ENCODE measurements at regions not wholly inside any gene's neighbourhood (a gene's known extent, or its start where the extent isn't known, plus 50 kb on each side); places are given as distances from the start of the nearest gene placed in this dataset.
A peak's percentile ranks its signal among the peaks of the same experiment; 100 is the strongest.

DNA sequence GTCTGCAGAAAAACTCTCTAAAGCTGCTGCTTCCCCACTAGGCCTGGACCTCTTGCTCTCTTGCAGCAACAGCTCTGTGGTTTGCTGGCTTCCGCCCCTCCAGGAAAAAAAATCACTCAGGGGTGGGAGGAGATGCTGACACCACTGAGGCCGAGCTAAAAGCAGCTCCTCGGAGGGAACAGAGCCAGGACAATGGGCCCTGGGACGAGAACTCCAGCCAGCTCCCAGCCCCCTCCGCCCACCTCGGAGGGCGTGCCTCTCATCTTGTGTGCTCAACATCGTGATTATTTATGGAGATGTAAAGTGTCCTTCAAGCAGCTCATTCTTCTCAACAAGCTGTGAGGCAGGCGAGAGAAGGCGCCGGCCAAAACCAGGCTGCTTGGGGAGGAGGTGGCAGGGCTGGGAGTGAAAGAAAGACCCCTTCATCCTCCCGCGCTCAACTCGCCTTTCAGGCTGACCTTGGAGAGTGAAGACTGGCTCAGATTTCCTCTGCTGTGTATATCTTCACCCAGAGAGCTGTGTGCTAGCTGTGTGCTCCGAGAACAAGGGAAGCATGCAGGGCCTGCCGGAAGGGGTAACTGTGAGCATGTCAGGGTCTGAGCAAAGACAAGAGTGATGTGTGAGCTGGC is 53.5 kb upstream of the LRFN2 start:
- no peak overlapping the region for H3K9ac ChIP-seq (ENCODE audit: insufficient read depth, low read length)
- no peaks in the 10 kb centered on the region for H4K20me1 ChIP-seq (ENCODE audit: control insufficient read depth, extremely low read depth, insufficient read depth, low read length)
- no peaks in the 10 kb centered on the region for H3K79me2 ChIP-seq (ENCODE audit: control insufficient read depth, insufficient read depth, low read length)
- H3K36me3 ChIP-seq (ENCODE audit: control insufficient read depth, insufficient read depth, low read length): no peaks in the 10 kb centered on the region
- H3K9me3 ChIP-seq (ENCODE audit: control insufficient read depth, insufficient read depth, low read depth, low read length): no peaks in the 10 kb centered on the region
- H3K27ac ChIP-seq (ENCODE audit: insufficient read depth, low read length): no peak overlapping the region
- TF ChIP-seq, protein P1, sequence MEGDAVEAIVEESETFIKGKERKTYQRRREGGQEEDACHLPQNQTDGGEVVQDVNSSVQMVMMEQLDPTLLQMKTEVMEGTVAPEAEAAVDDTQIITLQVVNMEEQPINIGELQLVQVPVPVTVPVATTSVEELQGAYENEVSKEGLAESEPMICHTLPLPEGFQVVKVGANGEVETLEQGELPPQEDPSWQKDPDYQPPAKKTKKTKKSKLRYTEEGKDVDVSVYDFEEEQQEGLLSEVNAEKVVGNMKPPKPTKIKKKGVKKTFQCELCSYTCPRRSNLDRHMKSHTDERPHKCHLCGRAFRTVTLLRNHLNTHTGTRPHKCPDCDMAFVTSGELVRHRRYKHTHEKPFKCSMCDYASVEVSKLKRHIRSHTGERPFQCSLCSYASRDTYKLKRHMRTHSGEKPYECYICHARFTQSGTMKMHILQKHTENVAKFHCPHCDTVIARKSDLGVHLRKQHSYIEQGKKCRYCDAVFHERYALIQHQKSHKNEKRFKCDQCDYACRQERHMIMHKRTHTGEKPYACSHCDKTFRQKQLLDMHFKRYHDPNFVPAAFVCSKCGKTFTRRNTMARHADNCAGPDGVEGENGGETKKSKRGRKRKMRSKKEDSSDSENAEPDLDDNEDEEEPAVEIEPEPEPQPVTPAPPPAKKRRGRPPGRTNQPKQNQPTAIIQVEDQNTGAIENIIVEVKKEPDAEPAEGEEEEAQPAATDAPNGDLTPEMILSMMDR (conservative IDR thresholded peaks at IDR 0.05 in 1 of 2, IDR thresholded peaks at IDR 0.05 in 1 of 2; ENCODE audit: low read depth in 1 of 2, low read length in 2 of 2): no peak
- TF ChIP-seq EZH2 (IDR thresholded peaks at IDR 0.05; ENCODE audit: low read length, missing control alignments): no peak
- H3K4me3 ChIP-seq (replicated peaks in 1 of 4; ENCODE audit: control extremely low read depth in 1 of 4, insufficient read depth in 1 of 4, low read depth in 3 of 4, low read length in 4 of 4): no peak overlapping the region
- H3K27me3 ChIP-seq (ENCODE audit: control insufficient read depth, insufficient read depth, low read length): no peaks in the 10 kb centered on the region
- H2AFZ ChIP-seq (ENCODE audit: low read length): no peak overlapping the region
- peak in 1 of 2 donors; percentile 0 for DNase-seq (ENCODE audit: low read depth in 2 of 2)
- H3K4me2 ChIP-seq (ENCODE audit: extremely low read depth, insufficient read depth, low read length): no peak overlapping the region
- no peaks in the 10 kb centered on the region for H3K4me1 ChIP-seq (ENCODE audit: control insufficient read depth, extremely low read depth, insufficient read depth, low read length)

Measured in fibroblast of lung (primary cell).